Parathyroid adenoma (tissue), 2 donors: ENCODE measurements at regions not wholly inside any gene's neighbourhood (a gene's known extent, or its start where the extent isn't known, plus 50 kb on each side); places are given as distances from the start of the nearest gene placed in this dataset.

Experiments
- H2AFZ ChIP-seq: fragments of 300-600 bp; sonication (generic); one replicate; pipeline ENCODE4 v1.7.0; 2017; ENCODE audit warnings: antibody characterized with exemption, mild to moderate bottlenecking
- H3K27ac ChIP-seq: fragments of 300-600 bp; sonication (generic); one replicate; pipeline ENCODE4 v1.7.0; 2017
- H3K27me3 ChIP-seq: fragments of 300-600 bp; sonication (generic); one replicate; pipeline ENCODE4 v1.7.0; 2017; ENCODE audit warnings: low read length; ENCODE audit not compliant: control insufficient read depth, insufficient read depth
- H3K36me3 ChIP-seq: fragments of 300-600 bp; sonication (generic); one replicate; pipeline ENCODE4 v1.7.0; 2017; ENCODE audit warnings: low read length; ENCODE audit not compliant: control insufficient read depth, insufficient read depth
- H3K4me1 ChIP-seq: fragments of 300-600 bp; sonication (generic); one replicate; pipeline ENCODE4 v1.7.0; 2017; ENCODE audit warnings: control low read depth
- H3K4me2 ChIP-seq: fragments of 300-600 bp; sonication (generic); one replicate; pipeline ENCODE4 v1.7.0; 2017; ENCODE audit warnings: low read length
- H3K4me3 ChIP-seq: fragments of 300-600 bp; sonication (generic); one replicate; pipeline ENCODE4 v1.7.0; 2017; ENCODE audit warnings: low read depth, low read length
- H3K79me2 ChIP-seq: fragments of 300-600 bp; sonication (generic); one replicate; pipeline ENCODE4 v1.7.0; 2017; ENCODE audit warnings: control low read depth
- H3K9ac ChIP-seq: fragments of 300-600 bp; sonication (generic); one replicate; pipeline ENCODE4 v1.7.0; 2017; ENCODE audit warnings: mild to moderate bottlenecking
- H3K9me3 ChIP-seq: fragments of 300-600 bp; sonication (generic); one replicate; pipeline ENCODE4 v1.7.0; 2017; ENCODE audit warnings: low read length; ENCODE audit not compliant: control insufficient read depth
- TF ChIP-seq, protein P1 (sequence below): fragments of 300-600 bp; sonication (generic); IDR thresholded peaks from one replicate; pipeline ENCODE4 v1.7.0; 2017; ENCODE audit warnings: antibody characterized with exemption, mild to moderate bottlenecking
- donor health status: primary hyperparathyroidism.

GRCh38 chr1:238223076-238223640 is 332.4 kb upstream of the ZP4 start:
- Histone ChIP-seq H3K9ac (no peak overlapping the region), H3K4me3 (no peak overlapping the region), H3K27ac (no peak overlapping the region), H2AFZ (no peak overlapping the region), H3K36me3 (no peaks in the 10 kb centered on the region), H3K4me2 (no peak overlapping the region), H3K79me2 (no peaks in the 10 kb centered on the region), H3K9me3 (no peaks in the 10 kb centered on the region), H3K27me3 (no peaks in the 10 kb centered on the region), H3K4me1 (no peaks in the 10 kb centered on the region)
- TF ChIP-seq, protein P1, sequence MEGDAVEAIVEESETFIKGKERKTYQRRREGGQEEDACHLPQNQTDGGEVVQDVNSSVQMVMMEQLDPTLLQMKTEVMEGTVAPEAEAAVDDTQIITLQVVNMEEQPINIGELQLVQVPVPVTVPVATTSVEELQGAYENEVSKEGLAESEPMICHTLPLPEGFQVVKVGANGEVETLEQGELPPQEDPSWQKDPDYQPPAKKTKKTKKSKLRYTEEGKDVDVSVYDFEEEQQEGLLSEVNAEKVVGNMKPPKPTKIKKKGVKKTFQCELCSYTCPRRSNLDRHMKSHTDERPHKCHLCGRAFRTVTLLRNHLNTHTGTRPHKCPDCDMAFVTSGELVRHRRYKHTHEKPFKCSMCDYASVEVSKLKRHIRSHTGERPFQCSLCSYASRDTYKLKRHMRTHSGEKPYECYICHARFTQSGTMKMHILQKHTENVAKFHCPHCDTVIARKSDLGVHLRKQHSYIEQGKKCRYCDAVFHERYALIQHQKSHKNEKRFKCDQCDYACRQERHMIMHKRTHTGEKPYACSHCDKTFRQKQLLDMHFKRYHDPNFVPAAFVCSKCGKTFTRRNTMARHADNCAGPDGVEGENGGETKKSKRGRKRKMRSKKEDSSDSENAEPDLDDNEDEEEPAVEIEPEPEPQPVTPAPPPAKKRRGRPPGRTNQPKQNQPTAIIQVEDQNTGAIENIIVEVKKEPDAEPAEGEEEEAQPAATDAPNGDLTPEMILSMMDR: no peak

DNA sequence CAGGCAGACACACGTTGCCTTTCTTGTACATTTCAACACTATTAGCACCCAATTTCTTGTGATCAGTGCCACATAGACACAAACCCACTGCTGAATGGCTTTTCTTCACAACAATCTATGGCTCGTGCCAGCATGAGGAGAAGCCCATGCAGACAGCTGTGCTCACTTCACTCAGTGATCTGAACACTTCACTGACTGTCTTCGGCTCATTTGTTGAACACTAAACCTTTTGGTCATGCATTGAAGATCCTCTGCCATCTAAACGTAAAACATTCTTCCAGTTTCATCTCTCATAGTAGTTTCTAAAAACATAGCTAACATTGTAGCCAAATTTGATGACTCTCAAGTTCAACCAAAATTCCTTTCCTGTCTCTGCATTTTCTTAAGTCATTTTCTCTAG is 331.0 kb upstream of the ZP4 start:
- no peak overlapping the region for H3K4me3 ChIP-seq
- H3K36me3 ChIP-seq: no peaks in the 10 kb centered on the region
- H3K4me2 ChIP-seq: no peak overlapping the region
- H3K4me1 ChIP-seq: no peaks in the 10 kb centered on the region
- no peak overlapping the region for H3K27ac ChIP-seq
- H3K79me2 ChIP-seq: no peaks in the 10 kb centered on the region
- no peaks in the 10 kb centered on the region for H3K27me3 ChIP-seq
- TF ChIP-seq, protein P1: no peak
- H2AFZ ChIP-seq: no peak overlapping the region
- no peaks in the 10 kb centered on the region for H3K9me3 ChIP-seq
- H3K9ac ChIP-seq: no peak overlapping the region

DNA sequence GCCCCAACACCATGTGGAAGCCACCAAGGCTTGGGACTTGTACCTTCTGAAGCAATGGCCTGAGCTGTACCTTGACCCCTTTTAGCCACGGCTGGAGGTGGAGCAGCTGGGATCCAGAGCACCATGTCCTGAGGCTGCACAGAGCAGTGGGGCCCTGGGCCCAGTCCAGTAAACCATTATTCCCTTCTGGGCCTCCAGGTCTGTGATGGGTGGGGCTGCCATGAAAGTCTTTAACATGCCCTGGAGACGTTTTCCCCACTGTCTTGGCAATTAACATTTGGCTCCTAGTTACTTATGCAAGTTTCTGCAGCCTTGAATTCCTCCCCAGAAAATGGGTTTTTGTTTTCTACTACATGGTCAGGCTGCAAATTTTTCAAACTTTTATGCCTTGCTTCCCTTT is 323.7 kb upstream of the ZP4 start:
- H3K27ac ChIP-seq: no peak overlapping the region
- H3K9ac ChIP-seq: no peak overlapping the region
- no peaks in the 10 kb centered on the region for H3K27me3 ChIP-seq
- no peaks in the 10 kb centered on the region for H3K36me3 ChIP-seq
- H3K4me1 ChIP-seq: no peaks in the 10 kb centered on the region
- H3K4me3 ChIP-seq: no peak overlapping the region
- TF ChIP-seq, protein P1: no peak
- H3K4me2 ChIP-seq: no peak overlapping the region
- no peaks in the 10 kb centered on the region for H3K9me3 ChIP-seq
- H2AFZ ChIP-seq: no peak overlapping the region
- no peaks in the 10 kb centered on the region for H3K79me2 ChIP-seq

DNA sequence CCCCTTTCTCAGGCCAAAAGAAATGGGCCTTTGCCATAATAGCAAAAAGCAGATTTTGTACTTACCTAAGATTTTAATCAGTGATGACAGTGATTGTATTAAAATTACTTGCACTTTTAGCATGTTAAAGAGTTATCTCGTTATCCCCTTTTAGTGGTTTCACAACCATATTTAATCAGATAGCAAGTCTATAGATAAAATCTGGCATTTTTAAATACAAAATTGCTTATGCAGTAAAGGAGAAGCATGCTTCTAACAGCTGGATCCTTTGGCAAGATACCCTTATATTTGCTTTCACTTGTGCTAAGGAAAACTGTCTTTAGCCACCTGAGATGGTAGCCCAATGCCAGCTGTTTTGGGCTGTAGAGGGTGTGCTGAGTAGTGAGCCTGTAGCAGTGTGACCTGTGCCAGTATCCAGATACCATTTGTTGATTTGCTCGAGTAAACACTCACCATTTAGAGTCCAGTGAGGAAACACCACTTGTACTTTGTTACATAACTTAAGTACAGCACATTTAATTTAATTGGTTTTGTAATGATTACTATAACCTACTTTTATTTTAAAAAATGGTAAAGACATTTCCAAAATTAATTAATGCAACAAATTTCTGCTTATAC is 314.4 kb upstream of the ZP4 start:
- Histone ChIP-seq H3K79me2 (no peaks in the 10 kb centered on the region), H3K27ac (no peak overlapping the region), H3K4me3 (no peak overlapping the region), H2AFZ (no peak overlapping the region), H3K4me2 (no peak overlapping the region), H3K9ac (no peak overlapping the region), H3K36me3 (no peaks in the 10 kb centered on the region), H3K4me1 (no peaks in the 10 kb centered on the region), H3K9me3 (no peaks in the 10 kb centered on the region), H3K27me3 (no peaks in the 10 kb centered on the region)
- TF ChIP-seq, protein P1: no peak

GRCh38 chr1:238201992-238202391 is 311.3 kb upstream of the ZP4 start:
- Histone ChIP-seq H3K79me2 (no peaks in the 10 kb centered on the region), H2AFZ (no peak overlapping the region), H3K4me2 (no peak overlapping the region), H3K9ac (no peak overlapping the region), H3K36me3 (no peaks in the 10 kb centered on the region), H3K4me3 (no peak overlapping the region), H3K9me3 (no peaks in the 10 kb centered on the region), H3K27me3 (no peaks in the 10 kb centered on the region), H3K27ac (no peak overlapping the region), H3K4me1 (no peaks in the 10 kb centered on the region)
- TF ChIP-seq, protein P1: no peak
